Forelimb muscle (tissue), 1 donor: ENCODE measurements at regions not wholly inside any gene's neighbourhood (a gene's known extent, or its start where the extent isn't known, plus 50 kb on each side); places are given as distances from the start of the nearest gene placed in this dataset.
"Not testable (repeated sequence)": the region's sequence is repeated elsewhere in the genome, so short reads cannot be mapped to it uniquely, and the experiment has no call there.

Source experiments
- DNase-seq: peaks from one replicate; pipeline ENCODE4 v3.0.0-alpha.2; 2013; ENCODE audit warnings: low read depth

- DNase-seq: no peak
Measured at GRCh38 chr1:115534106-115534505, 107.7 kb upstream of the VANGL1 start.

GRCh38 chr1:115531631-115532264, 110.0 kb upstream of the VANGL1 start:
- no peak for DNase-seq

GRCh38 chr1:115530407-115530806, 111.4 kb upstream of the VANGL1 start:
- no peak for DNase-seq

GRCh38 chr1:115529216-115529897, 112.4 kb upstream of the VANGL1 start:
- no peak for DNase-seq

- DNase-seq: not testable (repeated sequence)
Measured at GRCh38 chr1:115528336-115528735, 113.4 kb upstream of the VANGL1 start.

- DNase-seq: no peak
Measured at GRCh38 chr1:115527746-115528145, 114.0 kb upstream of the VANGL1 start.

- no peak for DNase-seq
Measured at GRCh38 chr1:115526900-115527299, 114.9 kb upstream of the VANGL1 start.

GRCh38 chr1:115524236-115524635, 117.5 kb upstream of the VANGL1 start:
- DNase-seq: no peak

GRCh38 chr1:115522386-115522785, 119.4 kb upstream of the VANGL1 start:
- no peak for DNase-seq

- DNase-seq: no peak
Measured at GRCh38 chr1:115515270-115515669, 126.5 kb upstream of the VANGL1 start.

- DNase-seq: not testable (repeated sequence)
Measured at GRCh38 chr1:115510226-115510625, 131.5 kb upstream of the VANGL1 start.

- peak; percentile 74 for DNase-seq
Measured at GRCh38 chr1:115507901-115508300, 133.9 kb upstream of the VANGL1 start.

GRCh38 chr1:115506924-115507589, 134.7 kb upstream of the VANGL1 start:
- DNase-seq: no peak

- DNase-seq: no peak
Measured at GRCh38 chr1:115506518-115506917, 135.3 kb upstream of the VANGL1 start.

- no peak for DNase-seq
Measured at GRCh38 chr1:115505148-115505571, 136.6 kb upstream of the VANGL1 start.

GRCh38 chr1:115502183-115502582, 139.6 kb upstream of the VANGL1 start:
- not testable (repeated sequence) for DNase-seq

GRCh38 chr1:115501476-115501875, 140.3 kb upstream of the VANGL1 start:
- DNase-seq: no peak

GRCh38 chr1:115499253-115499652, 142.5 kb upstream of the VANGL1 start:
- no peak for DNase-seq

GRCh38 chr1:115496904-115497527, 144.8 kb upstream of the VANGL1 start:
- DNase-seq: no peak

GRCh38 chr1:115495625-115496024, 146.1 kb upstream of the VANGL1 start:
- no peak for DNase-seq

GRCh38 chr1:115495111-115495510, 146.7 kb upstream of the VANGL1 start:
- DNase-seq: no peak

GRCh38 chr1:115493834-115494233, 147.9 kb upstream of the VANGL1 start:
- DNase-seq: no peak

GRCh38 chr1:115492880-115493279, 148.9 kb upstream of the VANGL1 start:
- no peak for DNase-seq
